ENCODE measurements at regions not wholly inside any gene's neighbourhood (a gene's known extent, or its start where the extent isn't known, plus 50 kb on each side); places are given as distances from the start of the nearest gene placed in this dataset.

DNA sequence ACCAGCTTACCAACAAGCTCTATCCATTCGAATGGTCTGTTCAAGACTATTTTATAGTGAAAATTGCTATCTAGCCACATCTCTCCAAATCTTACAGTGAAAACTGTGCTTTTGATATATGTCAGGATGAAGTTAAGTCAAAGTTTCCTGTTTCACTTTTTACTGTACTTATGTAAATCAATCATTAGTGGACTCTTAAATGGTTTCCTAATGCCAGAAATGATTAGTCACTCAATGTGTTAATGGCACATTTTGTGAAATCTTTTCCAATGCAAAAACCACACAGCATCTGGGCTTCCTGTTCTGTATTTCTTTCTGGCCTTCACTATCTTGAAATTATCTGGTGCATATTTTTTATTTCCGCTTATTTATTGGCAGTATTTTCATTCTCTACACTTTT is 87.3 kb upstream of the STEAP1B start:
- no peak for DNase-seq (ENCODE audit: low read depth, low spot score)

DNA sequence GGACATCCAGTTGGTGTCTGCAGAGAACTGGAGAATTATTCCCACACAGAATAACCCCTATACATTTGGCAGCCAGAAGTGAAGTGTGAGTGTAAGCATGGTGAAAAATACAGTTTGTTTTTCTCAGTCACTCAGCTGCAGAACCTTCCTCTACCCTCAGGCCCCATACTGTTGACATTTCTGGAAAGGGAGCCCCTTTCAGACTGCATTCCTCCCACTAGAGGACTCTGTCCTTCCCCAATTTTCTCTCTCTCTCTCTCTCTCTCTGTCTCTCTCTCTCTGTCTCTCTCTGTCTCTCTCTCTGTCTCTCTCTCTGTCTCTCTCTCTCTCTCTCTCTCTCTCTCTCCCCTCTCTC is 86.8 kb upstream of the STEAP1B start:
- peak; percentile 85 for DNase-seq (ENCODE audit: low read depth, low spot score)

DNA sequence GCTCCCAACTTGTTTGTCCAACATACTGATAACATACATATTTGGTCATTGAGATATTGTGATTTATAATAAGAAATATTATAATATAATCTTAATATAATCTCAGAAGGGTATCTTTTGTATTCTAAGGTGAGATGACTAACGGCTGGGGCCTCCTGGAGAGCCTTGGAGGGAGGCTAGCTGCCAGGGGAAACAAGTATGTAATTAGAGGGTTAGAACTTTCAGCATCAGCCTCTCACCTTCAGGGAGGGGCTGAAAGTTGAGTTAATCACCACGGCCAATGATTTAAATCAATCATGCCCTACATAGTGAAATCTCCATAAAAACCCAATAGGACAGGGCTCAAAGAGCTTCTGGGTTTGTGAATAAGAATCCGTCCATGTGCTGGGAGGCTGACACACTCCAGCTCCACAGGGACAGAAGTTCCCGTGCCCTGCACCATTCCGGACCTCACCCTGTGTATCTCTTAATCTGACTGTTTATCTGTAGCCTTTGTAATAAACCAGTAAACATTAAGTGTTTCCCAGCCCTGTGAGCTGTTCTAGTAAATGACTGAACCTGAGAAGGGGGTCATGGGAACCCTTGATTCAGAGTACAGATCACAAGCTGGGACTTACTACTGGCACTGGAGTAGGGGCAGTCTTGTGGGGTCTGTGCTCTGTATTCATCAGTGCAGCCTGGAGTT is 86.3 kb upstream of the STEAP1B start:
- DNase-seq (ENCODE audit: low read depth, low spot score) = no peak

DNA sequence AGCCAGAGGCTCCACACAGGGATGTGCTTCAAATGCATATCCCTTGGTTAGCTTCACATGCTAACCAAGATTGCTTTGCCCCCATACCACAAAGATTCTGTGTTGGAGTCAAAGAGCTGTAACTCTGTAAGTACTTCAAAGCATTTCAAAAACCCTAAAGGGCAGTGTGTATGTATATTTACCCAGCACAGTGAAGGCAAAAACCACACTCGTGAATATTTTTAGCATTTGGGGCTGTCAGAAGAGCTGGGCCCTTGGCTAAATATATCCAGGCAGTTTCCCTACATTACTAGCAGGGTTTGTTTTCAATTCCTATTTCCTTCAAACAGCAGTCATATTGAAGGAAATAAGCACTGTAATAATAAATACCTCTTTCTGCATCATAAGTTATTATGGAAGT is 84.2 kb upstream of the STEAP1B start:
- no peak for DNase-seq (ENCODE audit: low read depth, low spot score)

DNA sequence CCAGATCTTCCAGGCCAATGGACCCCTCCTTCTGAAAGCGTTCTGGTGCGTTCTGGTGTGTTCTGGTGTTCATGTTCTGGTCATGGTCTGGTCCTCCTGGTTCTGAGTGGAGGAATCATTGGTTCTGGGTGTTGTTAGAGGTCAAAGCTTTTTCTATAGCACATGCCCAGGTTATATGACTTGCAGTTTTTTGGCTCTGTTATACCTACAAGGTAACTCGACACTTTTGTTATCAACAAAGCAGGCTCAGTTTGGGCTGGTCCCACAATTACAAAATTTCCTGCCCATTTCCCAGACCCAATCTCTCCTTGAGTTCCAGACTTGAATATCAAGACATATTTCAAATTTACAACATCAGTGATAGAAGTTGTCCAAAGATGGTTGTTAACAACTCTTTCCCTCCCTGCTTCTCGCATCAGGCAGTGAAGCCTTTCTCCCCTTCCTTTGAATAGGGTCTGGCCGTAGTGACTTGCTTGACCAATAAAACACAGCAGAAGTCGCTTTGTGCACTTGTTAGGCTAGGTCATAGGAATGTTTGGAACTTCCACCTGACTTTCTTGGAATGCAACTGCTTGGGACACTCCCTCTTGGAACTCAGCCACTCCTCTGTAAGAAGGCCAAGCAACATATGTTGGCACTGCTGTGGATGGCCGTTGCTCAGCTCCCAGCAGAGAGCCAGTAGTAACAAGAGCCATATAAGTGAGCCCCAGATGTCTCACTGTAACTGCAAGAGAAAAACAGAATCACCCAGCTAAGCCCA is 83.1 kb upstream of the STEAP1B start:
- peak; percentile 91 for DNase-seq (ENCODE audit: low read depth, low spot score)

DNA sequence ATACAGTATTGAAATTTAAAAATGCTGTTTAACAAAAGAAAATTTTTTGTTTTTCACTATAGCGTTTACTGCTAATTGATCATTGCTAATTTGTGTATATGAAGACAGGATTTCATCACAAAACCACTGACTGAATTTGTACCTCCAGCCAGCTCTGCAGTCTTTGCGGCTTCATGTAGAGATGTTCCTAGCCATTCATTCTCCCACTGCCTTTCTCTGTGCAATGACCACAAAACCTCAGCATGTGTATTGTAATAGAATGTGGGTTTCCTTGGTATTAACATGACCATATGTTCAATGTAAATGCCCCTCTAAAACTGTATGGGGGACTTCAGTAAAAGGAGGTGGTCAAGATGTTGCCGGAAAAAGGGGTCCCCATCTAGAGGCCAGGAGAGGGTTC is 81.1 kb upstream of the STEAP1B start:
- DNase-seq (ENCODE audit: low read depth, low spot score) = no peak

DNA sequence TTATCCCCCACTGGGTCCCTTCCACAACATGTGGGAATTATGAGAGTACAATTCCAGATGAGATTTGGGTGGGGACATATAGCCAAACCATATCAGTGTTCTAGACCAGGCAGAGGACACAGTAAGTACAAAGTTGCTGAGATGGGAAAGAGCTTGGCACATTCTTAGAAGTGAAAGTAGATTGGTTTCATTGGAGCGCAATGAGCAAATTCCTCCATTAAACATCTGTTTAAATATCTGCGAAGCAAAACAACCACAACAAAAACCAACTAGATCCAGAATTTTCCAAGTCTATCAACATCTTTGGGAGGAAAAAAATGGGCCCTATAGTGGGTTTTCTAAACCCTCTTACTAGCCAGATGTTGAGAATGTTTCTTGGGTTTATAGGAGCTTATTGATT is 80.0 kb upstream of the STEAP1B start:
- no peak for DNase-seq (ENCODE audit: low read depth, low spot score)

DNA sequence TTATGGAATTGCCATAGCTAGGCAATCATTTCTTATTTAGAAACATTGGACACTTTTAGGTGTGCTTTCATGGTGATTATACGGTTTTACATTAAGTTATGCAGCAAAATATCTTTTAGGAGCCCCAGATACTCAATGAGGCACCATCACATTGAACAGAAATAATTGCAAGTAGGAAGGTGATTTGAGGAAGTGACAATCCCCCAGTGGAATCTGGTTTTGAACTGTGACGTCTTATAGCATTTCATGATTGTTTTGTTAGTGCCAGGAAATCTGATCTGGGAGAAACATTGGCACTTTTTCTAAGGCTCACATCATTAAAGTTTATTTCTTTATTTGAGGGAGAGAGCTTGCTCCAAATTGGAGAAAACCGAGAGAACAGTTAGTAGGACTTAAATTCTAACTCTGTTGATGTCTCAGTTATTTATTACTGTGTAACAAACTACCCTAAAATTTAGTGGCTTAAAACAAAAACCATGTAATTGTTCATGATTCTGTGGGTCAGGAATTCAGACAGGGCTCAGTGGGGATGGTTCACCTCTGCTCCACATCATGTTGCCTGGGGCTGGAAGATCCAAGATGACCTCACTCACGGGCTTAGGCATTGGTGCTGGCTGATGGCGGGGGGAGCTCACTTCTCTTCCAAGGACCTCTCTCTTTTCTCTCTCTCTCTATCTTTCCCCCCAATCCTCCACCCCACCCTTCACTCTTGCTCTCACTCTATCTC is 78.2 kb upstream of the STEAP1B start:
- no peak for DNase-seq (ENCODE audit: low read depth, low spot score)

DNA sequence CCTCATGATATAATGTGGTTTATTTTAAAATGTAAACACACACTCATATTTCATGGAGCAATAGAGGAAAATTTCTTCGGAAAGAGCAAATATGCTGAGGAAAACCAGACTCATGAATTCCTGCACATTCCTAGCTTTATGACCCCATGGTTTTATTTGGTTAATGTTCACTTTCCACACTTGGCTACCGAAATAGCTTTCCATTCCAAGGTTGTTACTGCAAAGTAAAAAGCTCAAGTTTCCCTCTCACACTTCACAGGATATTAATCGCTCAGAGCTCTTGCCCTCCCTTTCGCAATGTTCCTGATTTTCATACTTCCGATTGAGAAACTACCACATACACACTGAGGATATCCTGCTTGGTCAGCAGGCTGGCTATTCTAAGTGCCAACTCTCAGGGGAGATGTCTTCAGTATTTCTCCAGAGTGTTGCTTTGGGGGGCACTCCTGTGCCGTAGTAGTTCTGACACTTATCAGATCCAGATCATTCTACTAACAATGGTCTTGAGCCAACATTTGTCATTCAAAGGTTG is 77.5 kb upstream of the STEAP1B start:
- no peak for DNase-seq (ENCODE audit: low read depth, low spot score)

DNA sequence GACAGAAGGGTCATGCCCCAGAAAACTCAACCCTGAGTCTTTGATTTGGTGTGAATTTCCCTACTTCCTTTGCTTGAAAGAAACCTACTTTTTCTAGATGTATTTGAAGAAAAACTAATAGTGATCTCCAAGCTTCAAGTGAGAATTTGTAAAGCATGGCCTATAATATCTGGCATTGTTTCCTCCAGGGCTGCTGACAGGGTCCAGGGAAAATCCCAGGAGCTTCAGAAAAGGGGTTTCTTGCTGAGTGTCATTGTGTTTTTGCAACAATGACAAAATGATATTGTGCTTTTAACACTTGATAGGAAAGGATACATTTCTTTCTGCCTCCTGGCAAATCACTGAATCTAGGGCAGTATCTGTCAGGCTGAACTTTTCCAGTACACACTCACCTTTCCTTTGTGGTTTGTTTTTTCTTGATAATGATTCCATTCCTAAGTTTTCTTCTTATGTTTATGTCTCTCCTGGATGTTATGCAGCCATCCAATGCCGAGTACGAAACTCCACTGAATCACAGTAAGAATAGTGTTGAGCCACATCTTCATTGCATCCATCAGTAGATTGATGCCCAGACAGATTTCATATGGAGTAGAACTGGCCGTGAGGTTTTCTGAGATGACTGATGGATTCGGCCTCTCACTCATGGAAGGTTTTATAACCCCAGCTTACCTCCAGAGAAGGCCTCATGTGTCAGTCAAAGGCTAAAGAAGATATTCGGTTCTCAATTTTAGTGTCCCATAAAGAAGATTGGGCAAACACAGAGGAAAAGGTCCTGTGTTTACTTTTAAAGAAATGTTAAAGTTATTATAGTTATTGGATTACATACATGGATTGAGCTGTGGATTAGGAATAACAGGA is 76.9 kb upstream of the STEAP1B start:
- DNase-seq (ENCODE audit: low read depth, low spot score) = no peak

DNA sequence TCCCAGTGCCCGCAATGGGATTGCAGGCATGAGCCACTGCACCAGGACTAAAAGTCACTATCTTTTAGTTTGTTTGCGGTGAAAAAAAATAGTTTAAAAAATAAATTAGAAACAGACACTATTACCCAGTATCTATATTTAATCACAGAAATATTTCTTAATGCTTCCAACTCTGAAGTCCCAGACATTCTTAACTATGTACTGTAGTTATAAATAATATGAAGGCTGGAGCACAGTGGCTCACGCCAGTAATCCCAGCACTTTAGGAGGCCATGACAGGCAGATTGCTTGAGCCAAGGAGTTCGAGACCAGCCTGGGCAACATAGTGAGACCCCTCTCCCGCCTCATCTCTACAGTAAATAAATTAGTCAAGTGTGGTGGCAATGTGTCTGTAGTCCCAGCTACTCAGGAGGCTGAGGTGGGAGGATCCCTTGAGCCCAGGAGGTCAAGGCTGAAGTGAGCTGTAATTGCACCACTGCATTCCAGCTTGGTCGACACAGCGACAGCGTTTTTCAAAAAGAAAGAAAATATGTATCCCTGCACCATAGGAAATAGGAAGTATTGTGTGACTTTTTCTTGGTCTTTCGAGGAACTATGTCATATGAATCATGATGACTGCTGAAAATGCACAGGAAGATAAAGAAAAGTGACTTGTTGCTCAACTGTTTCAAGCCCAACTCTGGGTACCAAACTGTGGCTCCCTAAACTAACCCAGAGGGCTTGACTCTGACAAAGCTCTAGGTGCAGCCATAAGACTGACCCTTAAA is 74.9 kb upstream of the STEAP1B start:
- DNase-seq (ENCODE audit: low read depth, low spot score) = no peak

DNA sequence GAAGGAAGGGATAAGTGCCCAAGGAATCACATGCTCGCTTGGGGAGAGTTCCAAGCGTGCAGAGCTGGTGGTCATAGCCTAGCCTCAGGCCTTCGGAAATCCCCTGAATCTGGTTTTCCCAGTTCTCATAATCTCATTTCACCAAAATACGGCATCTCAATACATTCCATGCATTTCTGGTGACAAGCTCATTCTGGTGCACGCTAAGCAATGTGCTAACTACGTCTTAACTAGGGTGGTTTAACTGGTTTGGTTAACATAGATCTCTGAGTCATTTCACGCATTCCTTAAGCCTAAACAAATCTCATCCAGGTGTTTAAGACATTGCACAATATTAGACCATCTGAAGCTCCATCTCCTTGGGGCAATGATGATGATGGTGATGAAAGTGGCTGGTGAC is 72.9 kb upstream of the STEAP1B start:
- DNase-seq (ENCODE audit: low read depth, low spot score) = peak; percentile 82

DNA sequence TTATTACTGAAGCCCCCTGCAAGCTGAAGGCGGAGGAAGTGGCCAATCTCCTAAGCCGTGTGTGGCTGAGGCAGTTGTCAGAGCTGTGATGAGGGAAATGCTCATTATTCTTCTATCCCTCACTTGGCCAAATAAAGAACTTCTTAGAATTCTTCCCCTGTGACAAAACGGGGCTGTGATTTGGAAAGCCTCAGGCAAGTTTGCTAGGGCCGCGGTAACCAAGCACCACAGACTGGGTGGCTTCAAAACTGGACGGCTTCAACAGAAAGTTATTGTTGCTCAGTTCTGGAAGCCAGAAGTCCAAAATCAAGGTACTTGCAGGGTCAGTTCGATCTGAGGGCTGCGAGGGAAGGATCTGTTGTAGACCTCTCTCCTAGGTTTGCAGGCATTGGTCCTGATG is 72.3 kb upstream of the STEAP1B start:
- DNase-seq (ENCODE audit: low read depth, low spot score) = peak; percentile 36

DNA sequence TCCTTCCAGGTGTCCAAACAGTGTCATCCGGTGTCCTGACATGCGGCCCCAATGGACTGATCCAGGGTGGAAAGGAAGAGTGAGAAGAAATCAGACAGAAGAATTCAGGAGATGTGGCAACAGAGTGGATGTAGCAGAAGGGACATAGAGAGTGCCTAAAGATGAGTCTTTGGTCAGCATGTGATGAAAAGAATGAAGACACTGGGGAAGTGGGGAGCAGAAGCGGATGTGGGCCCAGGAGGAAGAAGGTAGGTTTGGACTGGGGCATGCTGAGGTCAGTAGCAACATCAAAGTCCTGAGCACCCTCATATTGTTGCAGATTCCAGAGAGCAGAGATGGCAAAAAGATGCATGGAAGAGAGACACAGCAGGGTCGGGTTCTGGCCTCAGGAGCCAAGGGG is 71.8 kb upstream of the STEAP1B start:
- DNase-seq (ENCODE audit: low read depth, low spot score) = no peak

DNA sequence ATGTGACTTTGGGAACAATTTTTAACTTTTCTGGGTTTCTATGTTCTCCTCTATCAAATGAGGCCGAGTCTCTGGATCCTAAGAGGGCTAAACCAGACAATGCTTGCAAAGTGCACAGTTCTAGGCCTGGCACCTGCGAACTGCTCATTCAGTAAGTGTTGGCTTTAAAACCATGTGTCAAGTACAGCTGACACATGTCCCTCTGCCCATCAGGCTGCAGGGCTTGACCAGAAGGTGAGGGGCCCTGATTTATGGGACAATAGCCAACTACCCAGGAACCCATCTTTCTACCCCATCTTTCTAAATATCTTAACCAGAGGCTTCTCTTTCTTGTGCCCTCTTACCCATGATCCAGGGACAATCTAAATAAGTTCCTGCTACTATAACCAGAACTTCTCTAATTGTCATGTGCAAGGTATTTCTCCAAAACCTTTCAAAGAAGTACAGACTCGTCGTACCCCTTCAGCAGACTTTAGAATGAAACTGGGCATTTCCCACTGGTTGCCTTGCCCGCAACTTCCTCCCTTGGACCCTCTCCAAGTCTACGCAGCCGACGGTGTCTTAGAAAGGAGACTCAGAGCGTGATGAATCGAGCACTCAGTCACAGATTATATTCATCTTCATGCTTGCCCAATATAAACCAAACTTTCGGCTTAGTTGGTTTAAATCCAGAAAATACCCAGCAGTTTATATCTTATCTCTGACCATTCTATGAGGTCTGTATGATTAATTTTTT is 69.8 kb upstream of the STEAP1B start:
- no peak for DNase-seq (ENCODE audit: low read depth, low spot score)

DNA sequence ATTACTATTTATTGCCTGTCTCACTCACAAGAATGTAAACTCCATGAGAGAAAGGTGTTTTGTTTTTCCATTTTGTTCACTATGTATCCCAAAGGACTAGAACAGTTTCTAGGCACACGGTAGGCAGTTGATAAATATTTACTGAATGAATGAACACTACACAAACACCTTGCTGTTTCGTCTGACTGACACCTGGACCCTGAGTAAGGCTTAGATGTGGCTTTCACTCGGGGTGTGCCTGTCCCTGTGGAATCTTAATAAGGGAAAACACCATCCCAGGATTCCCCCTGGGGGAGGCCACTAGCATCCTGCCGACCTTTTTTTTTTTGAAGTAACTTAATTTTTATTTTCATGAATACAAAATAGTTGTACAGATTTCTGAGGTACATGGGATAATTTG is 66.6 kb upstream of the STEAP1B start:
- no peak for DNase-seq (ENCODE audit: low read depth, low spot score)

DNA sequence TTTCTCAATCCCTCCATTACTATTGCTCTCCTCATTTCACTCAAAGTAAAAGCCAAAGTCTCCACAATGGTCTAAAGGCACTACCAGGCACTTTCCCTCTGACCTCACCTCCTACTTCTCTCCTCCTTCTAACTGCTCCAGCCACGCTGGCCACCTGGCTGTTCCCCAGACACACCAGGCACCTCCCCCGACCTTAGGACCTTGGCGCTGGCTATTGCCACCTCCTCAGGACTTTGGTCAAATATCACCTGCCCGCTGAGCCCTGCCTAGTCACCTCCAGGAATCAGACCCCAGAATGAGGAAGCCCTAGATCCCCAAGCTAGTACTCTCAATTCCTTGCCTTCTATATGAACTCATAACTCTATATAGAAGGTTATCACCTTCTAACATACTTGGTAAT is 66.2 kb upstream of the STEAP1B start:
- DNase-seq (ENCODE audit: low read depth, low spot score) = no peak

DNA sequence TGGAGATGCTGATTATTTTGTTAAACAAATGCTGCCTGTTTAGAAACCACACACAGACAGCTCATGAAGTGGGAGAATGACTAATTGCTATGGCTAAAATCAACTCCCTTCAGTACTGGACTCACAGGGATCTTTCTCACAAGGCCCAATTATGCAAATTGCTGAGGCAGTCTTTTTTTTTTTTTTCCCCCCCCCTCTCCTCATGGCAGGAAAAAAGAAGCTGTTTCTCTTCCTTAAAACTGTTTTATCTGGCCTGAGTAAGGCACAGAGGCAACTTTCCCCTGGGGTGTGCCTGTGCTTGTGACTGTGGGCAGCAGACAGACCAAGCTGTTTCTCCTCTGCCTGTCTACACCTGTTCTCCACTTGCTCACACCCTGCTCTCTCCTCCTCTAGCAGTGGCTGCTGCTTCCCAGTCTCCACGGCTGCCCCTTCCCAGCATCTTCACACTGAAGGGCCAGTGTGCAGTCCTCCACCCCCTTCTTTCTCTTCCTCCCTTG is 65.4 kb upstream of the STEAP1B start:
- DNase-seq (ENCODE audit: low read depth, low spot score) = peak; percentile 39

DNA sequence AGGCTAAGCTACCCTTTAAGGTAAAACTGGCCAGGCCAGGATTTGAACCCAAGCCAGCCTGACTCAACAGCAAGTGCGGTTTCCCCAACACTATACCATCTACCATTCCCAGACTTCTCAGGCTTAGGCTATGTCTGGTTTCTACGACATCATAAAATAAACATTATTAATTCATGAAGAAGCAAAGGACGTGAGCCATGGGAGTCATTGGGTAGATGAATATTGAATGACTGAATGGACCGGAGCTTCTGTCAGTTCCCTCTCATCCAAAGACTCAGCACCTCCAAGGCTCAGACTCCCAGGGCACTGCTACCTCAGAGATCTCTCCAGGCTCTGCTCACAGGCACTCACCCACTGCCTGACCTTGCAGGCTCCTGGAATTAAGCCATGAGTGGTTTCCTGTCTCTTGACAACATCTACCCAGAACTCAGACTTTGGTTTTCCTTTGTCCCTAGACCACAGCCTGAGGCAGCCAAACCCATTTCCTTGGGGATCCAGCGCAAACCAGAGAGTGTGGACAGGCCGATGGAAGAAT is 64.6 kb upstream of the STEAP1B start:
- DNase-seq (ENCODE audit: low read depth, low spot score) = peak; percentile 65

Measured in ELF-1 (cell line).